GM23248 (cell line): ENCODE measurements at regions not wholly inside any gene's neighbourhood (a gene's known extent, or its start where the extent isn't known, plus 50 kb on each side); places are given as distances from the start of the nearest gene placed in this dataset.

Experiments used
- DNase-seq: peaks from one replicate; pipeline ENCODE4 v3.0.0-alpha.2; 2015
- H2AFZ ChIP-seq: fragments of 200-600 bp; sonication (generic); 2 replicates; pipeline ENCODE4 v1.6.1; 2016; ENCODE audit warnings: antibody characterized with exemption
- H3F3A ChIP-seq: fragments of 200-600 bp; sonication (generic); 2 replicates; pipeline ENCODE4 v1.6.1; 2016; ENCODE audit warnings: mild to moderate bottlenecking, antibody characterized with exemption, mixed run types; ENCODE audit not compliant: insufficient read depth
- H3K27ac ChIP-seq: fragments of 200-600 bp; sonication (generic); 2 replicates; pipeline ENCODE4 v1.5.1; 2016; ENCODE audit warnings: mild to moderate bottlenecking
- H3K27me3 ChIP-seq: fragments of 200-600 bp; sonication (generic); replicated peaks from 2 replicates; pipeline ENCODE4 v1.6.1; 2016; ENCODE audit warnings: mild to moderate bottlenecking; ENCODE audit not compliant: insufficient read depth
- H3K36me3 ChIP-seq: fragments of 200-600 bp; sonication (generic); 2 replicates; pipeline ENCODE4 v1.6.1; 2016; ENCODE audit warnings: low read depth, mild to moderate bottlenecking
- H3K4me1 ChIP-seq: fragments of 200-600 bp; sonication (generic); 2 replicates; pipeline ENCODE4 v1.6.1; 2016; ENCODE audit warnings: mild to moderate bottlenecking; ENCODE audit not compliant: insufficient read depth
- H3K4me2 ChIP-seq: fragments of 200-600 bp; sonication (generic); one replicate; pipeline ENCODE4 v1.6.1; 2016; ENCODE audit warnings: mild to moderate bottlenecking; ENCODE audit not compliant: unreplicated experiment
- H3K4me3 ChIP-seq: fragments of 200-600 bp; sonication (generic); 2 replicates; pipeline ENCODE4 v1.5.1; 2016; ENCODE audit warnings: mild to moderate bottlenecking
- H3K79me2 ChIP-seq: fragments of 200-600 bp; sonication (generic); 2 replicates; pipeline ENCODE4 v1.6.1; 2016; ENCODE audit warnings: mild to moderate bottlenecking; ENCODE audit not compliant: insufficient read depth
- H3K9ac ChIP-seq: fragments of 200-600 bp; sonication (generic); 2 replicates; pipeline ENCODE4 v1.6.1; 2016; ENCODE audit warnings: mild to moderate bottlenecking
- H3K9me2 ChIP-seq: fragments of 200-600 bp; sonication (generic); 2 replicates; pipeline ENCODE4 v1.6.1; 2016; ENCODE audit warnings: mixed run types, mild to moderate bottlenecking, moderate library complexity; ENCODE audit not compliant: insufficient read depth
- H3K9me3 ChIP-seq: fragments of 200-600 bp; sonication (generic); one replicate; pipeline ENCODE4 v1.6.1; 2017; ENCODE audit warnings: low read depth
- H4K20me1 ChIP-seq: fragments of 200-600 bp; sonication (generic); 2 replicates; pipeline ENCODE4 v1.6.0; 2016; ENCODE audit not compliant: insufficient read depth
- EZH2 ChIP-seq: fragments of 200-600 bp; sonication (generic); IDR thresholded peaks from 2 replicates; pipeline ENCODE4 v1.6.1; 2018; ENCODE audit warnings: antibody characterized with exemption, mild to moderate bottlenecking; ENCODE audit not compliant: insufficient read depth, poor library complexity, severe bottlenecking
- EZH2phosphoT487 ChIP-seq: fragments of 200-600 bp; sonication (generic); IDR thresholded peaks from 2 replicates; pipeline ENCODE4 v1.6.1; 2018; ENCODE audit warnings: antibody characterized with exemption, moderate library complexity, mild to moderate bottlenecking, low read depth; ENCODE audit not compliant: insufficient read depth
- WGBS, 2 experiments: methylation state at CpG; one replicate each; pipeline ENCODE4 v1.1.6; 2015 to 2017; ENCODE audit warnings: low lambda C conversion rate in 2 of 2, low coverage in 1 of 2; ENCODE audit errors: missing lambda C conversion rate in 2 of 2; 5-methylcytosine and 5-hydroxymethylcytosine counted together
- in situ Hi-C: fragments of 300-500 bp; cut with MboI; formaldehyde crosslinking; loops from 2 replicates; pipeline ENCODE4 v1.15.0; 2020

DNA sequence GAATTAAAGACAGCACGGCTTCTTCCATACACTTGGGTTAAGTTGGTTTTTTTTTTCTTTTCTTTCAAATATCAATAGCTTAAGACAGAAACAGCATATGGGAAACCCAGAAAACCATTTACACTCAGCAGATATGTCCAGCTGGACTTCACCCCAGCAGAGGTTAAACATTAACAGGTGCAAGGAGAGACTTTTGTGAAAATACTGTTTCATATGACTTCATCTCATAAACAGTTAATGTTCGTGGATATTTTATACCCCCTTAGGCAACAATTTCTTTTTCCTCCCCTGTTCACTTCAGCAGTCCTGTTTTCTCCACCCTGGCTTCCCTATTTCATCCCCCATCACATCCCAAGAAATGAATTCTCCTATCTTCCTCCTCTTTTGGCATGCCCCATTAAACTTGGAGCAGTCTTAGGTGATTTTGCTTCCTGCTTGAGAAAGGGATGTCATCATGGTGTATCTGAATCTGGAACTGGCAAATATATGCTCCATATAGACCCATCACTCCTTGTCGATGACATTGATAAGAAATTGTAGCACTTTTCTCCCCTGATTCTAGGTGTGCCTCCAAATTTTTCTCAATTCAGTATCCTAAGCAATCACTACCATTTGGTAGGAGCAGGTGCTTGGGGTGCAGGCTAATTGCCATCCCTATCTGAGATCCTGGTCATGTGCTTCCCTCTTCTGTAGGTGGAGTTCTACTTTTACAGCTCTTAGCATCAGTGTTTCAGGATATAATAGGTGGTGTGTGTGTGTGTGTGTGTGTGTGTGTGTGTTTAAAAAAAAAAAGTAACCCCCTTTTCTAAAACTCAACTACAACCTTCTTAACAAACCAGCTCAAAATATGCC, 67.9 kb downstream of the BMP4 start:
- no peaks in the 10 kb centered on the region for H3K36me3 ChIP-seq
- WGBS, 2 experiments: 49 to 59% methylated on average over 3 of the region's 3 CpGs
- no peak overlapping the region for H3K9ac ChIP-seq
- no peaks in the 10 kb centered on the region for H3K4me1 ChIP-seq
- H3K4me2 ChIP-seq: no peak overlapping the region
- in situ Hi-C loops: no loop called here
- H3K79me2 ChIP-seq: no peaks in the 10 kb centered on the region
- no peaks in the 10 kb centered on the region for H3K9me2 ChIP-seq
- TF ChIP-seq EZH2 (no peak), EZH2phosphoT487 (no peak)
- H3F3A ChIP-seq: no peaks in the 10 kb centered on the region
- H3K9me3 ChIP-seq: no peaks in the 10 kb centered on the region
- H3K4me3 ChIP-seq: no peak overlapping the region
- H2AFZ ChIP-seq: no peak overlapping the region
- no peaks in the 10 kb centered on the region for H4K20me1 ChIP-seq
- H3K27ac ChIP-seq: no peak overlapping the region
- 0 out of 2 replicates have a peak, but pooled peaks cover 7% of the 10 kb centered on the region for H3K27me3 ChIP-seq
- no peak for DNase-seq

DNA sequence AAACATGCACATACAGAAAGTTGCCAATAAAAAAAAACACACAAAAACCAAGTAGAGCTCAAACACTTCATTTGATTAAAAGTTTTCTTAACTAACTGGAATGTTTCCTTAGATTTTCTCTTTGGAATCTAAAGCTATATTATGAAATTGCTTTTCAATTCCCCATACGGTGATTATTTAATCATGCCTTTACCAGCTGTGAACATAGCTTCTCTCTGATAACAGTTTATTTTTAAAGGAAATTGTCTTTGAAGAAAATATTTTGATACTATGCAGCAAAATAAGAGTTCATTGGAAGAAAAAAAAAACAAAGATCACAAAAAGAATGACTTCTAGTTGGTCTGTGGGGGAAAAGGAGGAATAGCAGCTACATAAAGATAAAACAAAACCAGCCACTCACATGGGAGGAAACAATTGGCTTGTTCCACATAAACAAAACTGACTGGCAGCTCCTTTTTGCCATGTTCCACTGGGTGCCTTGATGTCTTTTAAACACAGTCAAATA, 71.4 kb downstream of the BMP4 start:
- Histone ChIP-seq H3K9me3 (no peaks in the 10 kb centered on the region), H3K4me3 (no peak overlapping the region), H3K9ac (no peak overlapping the region), H3K9me2 (no peaks in the 10 kb centered on the region), H3K4me1 (no peaks in the 10 kb centered on the region), H3F3A (no peaks in the 10 kb centered on the region), H3K27ac (no peak overlapping the region), H2AFZ (no peak overlapping the region), H3K27me3 (0 out of 2 replicates have a peak, but pooled peaks cover 6% of the 10 kb centered on the region), H4K20me1 (no peaks in the 10 kb centered on the region), H3K79me2 (no peaks in the 10 kb centered on the region), H3K36me3 (no peaks in the 10 kb centered on the region), H3K4me2 (no peak overlapping the region)
- DNase-seq: no peak
- in situ Hi-C loops: no loop called here
- WGBS, 2 experiments: 81 to 86% methylated on average over 1 of the region's 1 CpG
- TF ChIP-seq EZH2phosphoT487: no peak
- no peak for TF ChIP-seq EZH2

DNA sequence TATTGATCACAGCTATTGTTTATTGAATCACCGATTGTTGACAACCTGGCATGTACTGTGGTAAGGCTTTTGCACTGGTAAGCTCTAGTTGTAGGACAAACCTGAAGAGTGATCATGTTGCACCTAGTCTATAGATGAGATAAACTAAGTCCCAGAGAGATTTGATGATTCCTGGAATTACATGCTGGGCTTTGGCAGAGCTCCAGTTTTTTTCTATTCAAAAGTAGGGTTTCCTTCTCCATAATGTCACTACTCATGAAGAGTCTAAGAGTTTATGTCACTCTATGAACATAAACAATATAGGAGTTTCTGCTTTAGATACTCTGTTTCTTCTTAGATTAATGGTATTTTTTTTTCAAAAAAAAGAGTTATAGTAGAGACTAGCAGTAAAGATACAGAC, 72.0 kb downstream of the BMP4 start:
- no peak overlapping the region for H3K4me3 ChIP-seq
- 0 out of 2 replicates have a peak, but pooled peaks cover 6% of the 10 kb centered on the region for H3K27me3 ChIP-seq
- H3K36me3 ChIP-seq: no peaks in the 10 kb centered on the region
- no peak for DNase-seq
- H3K9me2 ChIP-seq: no peaks in the 10 kb centered on the region
- no peak overlapping the region for H2AFZ ChIP-seq
- no peaks in the 10 kb centered on the region for H3K4me1 ChIP-seq
- TF ChIP-seq EZH2 (no peak), EZH2phosphoT487 (no peak)
- H4K20me1 ChIP-seq: no peaks in the 10 kb centered on the region
- no peaks in the 10 kb centered on the region for H3F3A ChIP-seq
- H3K27ac ChIP-seq: no peak overlapping the region
- in situ Hi-C loops: no loop called here
- no peaks in the 10 kb centered on the region for H3K9me3 ChIP-seq
- no peak overlapping the region for H3K9ac ChIP-seq
- H3K79me2 ChIP-seq: no peaks in the 10 kb centered on the region
- 64 to 68% methylated on average over 1 of the region's 1 CpG for WGBS, 2 experiments
- H3K4me2 ChIP-seq: no peak overlapping the region

DNA sequence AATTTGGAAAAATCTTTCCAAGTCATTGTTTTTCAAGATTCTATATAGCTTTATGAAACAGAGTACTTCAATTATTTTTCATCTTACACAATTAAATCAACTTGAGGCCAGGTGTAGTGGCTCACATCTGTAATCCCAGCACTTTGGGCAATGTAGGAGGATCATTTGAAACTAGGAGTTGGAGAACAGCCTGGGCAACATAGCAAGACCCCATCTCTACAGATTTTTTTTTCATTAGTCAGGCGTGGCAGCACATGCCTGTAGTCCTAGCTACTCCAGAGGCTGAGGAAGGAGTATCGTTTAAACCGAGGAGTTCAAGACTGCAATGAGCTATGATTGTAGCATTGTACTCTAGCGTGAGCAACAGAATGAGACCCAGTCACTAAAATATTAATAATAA, 72.9 kb downstream of the BMP4 start:
- no peak overlapping the region for H2AFZ ChIP-seq

More for the DNA sequence above, 72.9 kb downstream of the BMP4 start:
- Histone ChIP-seq H3K4me1 (no peaks in the 10 kb centered on the region), H3K9me2 (no peaks in the 10 kb centered on the region), H3K9me3 (no peaks in the 10 kb centered on the region), H3K9ac (no peak overlapping the region), H3K4me3 (no peak overlapping the region), H3K36me3 (no peaks in the 10 kb centered on the region), H3K27me3 (0 out of 2 replicates have a peak, but pooled peaks cover 6% of the 10 kb centered on the region), H3K4me2 (no peak overlapping the region), H3K79me2 (no peaks in the 10 kb centered on the region), H3F3A (no peaks in the 10 kb centered on the region), H4K20me1 (no peaks in the 10 kb centered on the region), H3K27ac (no peak overlapping the region)
- 49 to 53% methylated on average over 4 of the region's 4 CpGs for WGBS, 2 experiments
- in situ Hi-C loops: no loop called here
- TF ChIP-seq EZH2 (no peak), EZH2phosphoT487 (no peak)
- no peak for DNase-seq
